ENCODE measurements at regions not wholly inside any gene's neighbourhood (a gene's known extent, or its start where the extent isn't known, plus 50 kb on each side); places are given as distances from the start of the nearest gene placed in this dataset.

DNA sequence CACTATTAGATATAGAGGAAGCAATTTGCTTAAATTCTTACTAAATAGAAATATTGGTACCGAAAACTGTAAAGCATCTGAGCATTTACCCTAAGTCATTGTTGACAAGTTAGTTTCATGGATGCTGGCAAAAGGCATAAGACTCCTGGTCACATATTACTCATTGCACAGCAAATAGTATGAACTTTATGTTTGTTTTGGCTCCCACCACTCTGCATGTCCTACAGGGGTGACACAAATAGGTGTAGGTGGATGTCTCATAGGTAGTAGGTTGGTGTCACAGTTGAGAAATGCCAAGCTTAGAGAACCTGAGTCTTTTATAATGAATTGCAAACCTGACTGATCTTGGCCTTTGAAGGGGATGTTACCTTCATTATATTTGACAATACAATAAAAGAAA, 199.6 kb upstream of the SEMA3D start:
- no peak for TF ChIP-seq EZH2 (IDR thresholded peaks at IDR 0.05; ENCODE audit: borderline replicate concordance, low read depth, low read length, severe bottlenecking)
- TF ChIP-seq, protein P1, sequence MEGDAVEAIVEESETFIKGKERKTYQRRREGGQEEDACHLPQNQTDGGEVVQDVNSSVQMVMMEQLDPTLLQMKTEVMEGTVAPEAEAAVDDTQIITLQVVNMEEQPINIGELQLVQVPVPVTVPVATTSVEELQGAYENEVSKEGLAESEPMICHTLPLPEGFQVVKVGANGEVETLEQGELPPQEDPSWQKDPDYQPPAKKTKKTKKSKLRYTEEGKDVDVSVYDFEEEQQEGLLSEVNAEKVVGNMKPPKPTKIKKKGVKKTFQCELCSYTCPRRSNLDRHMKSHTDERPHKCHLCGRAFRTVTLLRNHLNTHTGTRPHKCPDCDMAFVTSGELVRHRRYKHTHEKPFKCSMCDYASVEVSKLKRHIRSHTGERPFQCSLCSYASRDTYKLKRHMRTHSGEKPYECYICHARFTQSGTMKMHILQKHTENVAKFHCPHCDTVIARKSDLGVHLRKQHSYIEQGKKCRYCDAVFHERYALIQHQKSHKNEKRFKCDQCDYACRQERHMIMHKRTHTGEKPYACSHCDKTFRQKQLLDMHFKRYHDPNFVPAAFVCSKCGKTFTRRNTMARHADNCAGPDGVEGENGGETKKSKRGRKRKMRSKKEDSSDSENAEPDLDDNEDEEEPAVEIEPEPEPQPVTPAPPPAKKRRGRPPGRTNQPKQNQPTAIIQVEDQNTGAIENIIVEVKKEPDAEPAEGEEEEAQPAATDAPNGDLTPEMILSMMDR (IDR thresholded peaks at IDR 0.05; ENCODE audit: borderline replicate concordance, extremely low read depth, low read length, poor library complexity, severe bottlenecking) = no peak
